HPDE6-E6E7 (cell line): ENCODE measurements at regions not wholly inside any gene's neighbourhood (a gene's known extent, or its start where the extent isn't known, plus 50 kb on each side); places are given as distances from the start of the nearest gene placed in this dataset.

Experiments
- DNase-seq: peaks from one replicate; pipeline ENCODE4 v3.0.0; 2011; ENCODE audit warnings: missing footprints; ENCODE audit errors: extremely low spot score

DNA sequence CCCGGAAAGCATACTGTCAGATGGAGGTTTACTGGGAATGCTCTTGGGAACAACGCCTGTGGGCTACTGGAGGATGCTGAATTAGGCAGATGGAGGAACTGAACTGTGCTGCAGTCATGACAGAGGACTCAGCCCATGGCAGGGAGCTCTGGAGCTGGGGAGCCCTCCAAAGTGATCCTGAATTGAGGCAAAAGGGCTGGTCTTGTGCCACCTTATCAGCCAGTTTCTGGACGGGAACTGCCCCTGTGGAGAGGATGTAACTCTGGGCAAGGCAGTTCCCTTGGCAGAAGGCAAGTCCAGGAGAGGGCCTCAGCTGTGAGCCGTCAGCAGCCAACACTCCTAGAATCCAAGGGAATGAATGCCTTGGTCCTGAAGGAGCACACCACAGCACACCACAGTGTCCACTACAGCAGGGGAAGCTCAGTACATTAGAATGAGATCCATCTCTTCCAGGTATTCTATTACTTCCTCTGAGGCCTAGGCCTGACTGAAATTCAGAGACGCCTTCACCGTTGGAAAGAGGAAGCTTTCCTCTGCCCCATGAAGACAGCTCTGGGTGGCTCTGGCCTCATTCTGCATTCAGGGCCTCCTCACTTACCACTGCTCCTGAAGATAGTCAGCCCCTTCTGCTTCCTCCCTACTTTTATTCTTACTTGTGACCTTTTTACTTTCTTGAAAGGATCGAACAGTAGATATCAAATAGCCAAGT is 139.6 kb upstream of the GPR26 start:
- DNase-seq: no peak

DNA sequence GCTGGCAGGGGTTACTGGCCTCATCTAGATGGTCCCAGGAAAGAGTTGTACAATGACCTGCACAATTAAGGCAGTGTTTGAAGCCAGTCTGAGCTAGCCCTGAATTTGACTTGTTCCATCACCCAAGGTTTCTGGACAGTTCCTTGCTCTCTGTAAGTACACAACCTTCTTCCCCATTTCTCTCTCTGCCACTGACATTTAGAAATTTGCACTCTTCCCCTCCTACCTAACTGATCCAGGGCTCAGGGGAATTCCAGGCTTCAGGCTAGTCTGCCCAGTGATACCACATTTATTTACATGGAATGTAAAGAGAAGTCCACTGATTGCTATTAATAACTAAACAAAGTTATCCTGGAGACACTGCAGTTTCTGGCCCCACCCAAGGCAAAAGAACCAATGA is 139.0 kb upstream of the GPR26 start:
- no peak for DNase-seq

DNA sequence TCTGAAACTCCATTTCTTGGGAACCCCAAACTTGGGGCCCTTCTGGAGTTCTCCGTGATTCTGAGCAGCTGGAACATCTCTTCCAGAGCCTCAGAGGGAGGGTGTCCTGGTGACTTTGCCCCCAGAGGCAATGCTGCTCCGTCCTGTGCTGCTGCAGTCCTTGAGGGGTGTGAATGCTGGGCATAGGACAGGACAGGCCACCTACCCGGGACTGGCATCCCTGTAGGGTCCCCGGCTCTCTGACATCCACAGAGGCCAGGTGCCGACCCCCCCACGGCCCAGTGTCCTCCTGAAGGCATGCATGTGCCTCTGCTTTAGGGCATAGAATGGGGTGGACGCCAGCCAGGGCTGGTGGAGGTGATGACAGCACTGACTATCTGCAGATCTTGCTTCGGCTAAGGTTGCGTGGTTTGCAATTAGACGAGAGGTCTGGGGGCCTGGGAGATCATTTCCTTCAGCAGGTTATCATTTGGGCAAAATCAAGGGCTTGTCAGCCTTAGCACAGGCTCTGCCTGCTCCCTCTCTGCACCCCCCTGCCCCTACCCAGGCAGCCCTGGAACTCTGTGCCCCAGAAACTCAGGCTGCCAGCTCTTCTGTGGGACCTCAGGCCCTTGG is 136.9 kb upstream of the GPR26 start:
- no peak for DNase-seq

DNA sequence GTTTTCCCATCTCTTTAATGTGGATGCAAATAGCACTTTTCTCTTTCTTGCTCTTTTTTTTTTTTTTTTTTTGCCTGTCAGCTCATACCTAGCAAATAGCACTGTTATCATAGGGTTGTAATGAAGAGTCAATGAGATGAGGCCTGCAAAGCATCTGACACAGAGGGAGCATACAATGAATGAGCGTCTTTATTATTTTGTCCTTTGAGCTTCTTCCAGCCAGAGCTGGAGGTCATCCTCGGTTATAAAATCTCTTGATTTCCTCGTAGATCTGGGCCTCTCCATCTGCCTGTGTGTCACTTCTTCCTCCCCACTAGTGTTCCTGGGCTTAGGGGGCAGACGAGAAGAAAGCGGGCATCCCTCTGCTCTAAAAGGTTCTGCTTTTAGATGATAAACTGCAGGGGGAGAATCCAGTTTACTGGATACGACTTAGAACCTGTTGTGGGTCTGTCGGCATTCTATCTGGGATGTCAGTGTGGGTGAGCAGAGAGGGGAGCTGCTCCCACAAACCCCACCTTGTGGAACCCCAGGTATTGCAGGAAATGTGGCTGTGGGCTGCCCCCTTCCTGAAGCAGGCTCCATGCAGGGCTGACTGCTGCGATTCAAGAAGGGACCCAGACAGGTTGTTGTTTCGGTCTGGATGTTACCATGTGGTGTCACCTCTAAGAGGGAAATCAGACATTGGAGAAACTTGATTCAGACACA is 135.8 kb upstream of the GPR26 start:
- DNase-seq: no peak

DNA sequence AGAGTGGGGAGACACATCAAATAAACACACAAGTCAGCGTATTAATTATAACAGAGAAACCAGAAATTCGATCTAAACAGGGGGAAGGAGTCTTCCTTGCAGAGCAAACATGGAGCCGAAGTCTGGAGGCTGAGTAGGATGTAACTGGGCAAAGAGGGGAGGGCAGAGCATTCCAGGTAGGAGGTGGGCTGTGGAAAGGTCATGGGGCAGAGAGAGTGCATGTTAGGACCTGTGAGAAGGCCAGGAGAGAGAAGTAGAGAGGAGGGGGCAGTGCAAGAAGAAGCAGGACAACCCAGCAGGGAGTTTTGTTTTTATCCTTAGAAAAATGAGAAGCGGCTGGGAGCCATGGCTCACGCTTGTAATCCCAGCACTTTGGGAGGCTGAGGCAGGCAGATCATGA is 130.8 kb upstream of the GPR26 start:
- DNase-seq: no peak

DNA sequence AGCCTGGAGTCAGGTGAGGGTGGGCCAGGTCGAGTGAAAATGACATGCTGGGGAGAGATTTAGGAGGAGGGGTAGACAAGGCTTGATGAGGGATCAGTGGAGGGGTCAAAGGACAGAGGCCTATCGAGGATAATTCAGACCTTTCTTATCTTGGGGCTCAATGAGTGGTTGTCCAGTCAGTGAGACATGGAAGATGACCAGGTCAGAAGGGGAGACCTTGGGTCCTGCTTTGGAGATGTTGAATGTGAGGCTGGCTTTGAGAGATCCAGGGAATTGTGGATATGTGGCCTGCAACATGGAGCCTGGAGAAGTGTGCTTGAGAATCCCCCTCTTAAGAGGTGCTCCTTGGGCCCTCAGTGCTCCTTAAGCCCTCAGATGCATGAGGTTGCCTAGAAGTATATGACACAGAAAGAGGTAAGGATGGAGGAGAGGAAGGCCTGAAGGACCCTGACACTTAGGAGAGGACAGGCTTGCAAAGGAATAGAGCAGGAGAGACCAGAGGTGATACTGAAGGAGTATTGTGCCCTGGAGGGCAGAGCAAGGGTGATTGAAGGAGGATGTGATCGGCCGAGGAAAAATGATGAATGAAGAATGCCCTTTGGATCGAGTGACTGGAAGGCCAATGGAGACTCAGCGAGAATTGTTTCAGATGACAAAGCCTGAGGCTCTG is 129.8 kb upstream of the GPR26 start:
- no peak for DNase-seq

DNA sequence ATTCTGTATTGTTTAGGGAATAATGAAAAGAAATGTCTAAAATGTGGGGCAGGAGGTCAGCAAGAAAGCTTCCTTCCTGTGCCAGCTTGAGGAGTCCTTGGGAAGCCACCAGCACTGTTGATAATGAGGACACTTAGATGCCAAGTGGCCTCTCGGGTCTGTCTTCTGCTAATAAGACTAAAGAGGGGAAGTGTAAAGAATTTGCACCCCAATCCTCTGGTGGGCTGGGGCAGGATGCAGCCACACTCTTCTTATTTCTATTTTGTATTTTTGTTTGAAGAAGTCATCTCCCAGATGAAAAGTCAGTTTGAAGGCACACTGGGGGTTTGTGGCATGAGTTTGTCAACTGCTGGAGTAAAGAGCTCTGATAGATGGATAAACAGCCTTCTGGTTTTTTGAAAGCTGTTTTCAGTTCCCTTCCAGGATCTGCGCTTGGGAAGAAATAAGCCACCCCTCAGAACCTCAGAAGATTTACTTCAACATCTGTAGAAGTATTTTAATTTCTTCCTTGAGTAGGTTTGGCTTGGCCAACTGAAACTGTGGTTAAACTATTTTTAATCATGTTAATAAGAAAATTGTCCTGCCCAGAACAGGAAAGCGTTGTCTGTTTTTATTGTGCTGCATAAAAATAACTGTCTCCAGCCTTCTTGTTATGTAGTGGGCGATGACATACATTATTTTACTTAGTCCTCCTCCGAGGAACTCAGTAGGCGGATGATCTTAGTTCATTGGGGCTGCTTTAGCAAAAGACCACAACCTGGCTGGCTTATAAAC is 128.8 kb upstream of the GPR26 start:
- no peak for DNase-seq

DNA sequence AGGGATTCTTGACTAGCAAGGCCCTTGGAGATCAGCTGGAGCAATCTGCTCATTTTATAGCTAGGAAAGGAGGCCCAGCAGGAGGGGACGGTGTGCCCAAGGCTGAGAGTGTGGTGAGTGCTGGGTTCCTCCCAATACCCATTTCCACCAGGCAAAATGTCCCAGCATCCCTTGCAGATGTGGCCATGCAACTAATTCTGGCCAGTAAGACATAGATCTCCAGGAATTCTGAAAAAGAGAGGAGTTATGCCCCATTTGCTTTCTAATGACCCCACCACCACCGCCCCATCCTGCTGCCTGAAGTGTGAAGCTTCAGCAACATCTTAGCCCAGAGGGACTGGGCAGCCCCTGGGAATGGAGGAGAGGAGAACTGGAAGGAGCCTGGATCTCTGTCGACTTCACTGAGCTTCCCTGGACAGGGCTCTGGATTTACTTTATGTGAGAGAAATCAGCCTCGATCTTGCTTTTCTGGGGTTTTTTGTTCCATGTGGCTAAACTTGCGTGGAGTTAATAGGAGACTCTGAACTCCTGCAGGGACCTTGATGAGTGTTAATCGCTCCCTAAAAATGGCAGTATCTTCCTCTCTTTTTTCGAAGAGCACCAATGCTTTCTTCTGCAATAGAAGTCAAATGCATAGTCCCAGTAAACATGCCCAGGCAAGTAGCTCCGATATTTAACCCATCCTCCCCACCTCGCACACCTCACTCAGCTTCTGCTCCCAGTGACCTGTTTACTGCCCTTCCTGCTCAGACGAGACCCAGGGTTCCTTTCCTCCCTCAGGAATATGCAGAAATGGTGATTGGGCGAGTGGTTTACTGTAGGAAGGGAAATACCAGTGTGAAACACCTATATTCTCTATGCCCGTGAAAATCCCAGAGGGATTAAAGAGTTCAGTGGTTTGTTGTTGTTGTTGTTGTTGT is 127.5 kb upstream of the GPR26 start:
- no peak for DNase-seq

DNA sequence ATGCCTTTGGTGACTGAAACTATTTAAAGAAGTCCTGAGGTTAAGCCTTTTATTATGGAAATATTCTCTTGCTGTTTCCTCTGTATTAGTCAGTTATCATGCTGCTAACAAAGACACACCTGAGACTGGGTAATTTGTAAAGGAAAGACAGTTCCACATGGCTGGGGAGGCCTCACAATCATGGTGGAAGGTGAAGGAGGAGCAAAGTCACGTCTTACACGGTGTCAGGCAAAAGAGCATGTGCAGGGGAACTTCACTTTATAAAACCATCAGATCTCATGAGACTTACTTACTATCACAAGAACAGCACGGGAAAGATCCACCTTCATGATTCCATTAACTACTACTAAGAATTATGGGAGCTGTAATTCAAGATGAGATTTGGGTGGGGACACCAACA is 121.2 kb upstream of the GPR26 start:
- no peak for DNase-seq

DNA sequence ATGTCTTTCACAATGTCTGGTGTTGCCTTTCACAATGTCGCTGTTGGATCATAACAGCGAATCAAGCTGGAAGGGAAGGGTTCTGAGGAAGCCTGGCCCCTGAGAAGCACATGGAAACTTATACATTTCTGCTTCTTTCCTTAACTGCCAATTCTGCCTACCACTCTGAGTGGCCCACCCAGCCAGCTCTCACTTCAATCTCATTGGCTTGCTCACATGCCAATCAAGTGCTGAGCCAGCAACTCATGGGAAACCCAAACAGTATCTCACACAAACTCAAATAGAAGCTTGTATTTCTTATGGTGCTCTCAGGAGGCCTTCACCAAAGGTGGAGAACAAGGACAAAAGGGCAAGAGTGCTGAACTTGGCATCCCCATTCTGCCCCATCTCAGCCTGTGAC is 117.4 kb upstream of the GPR26 start:
- no peak for DNase-seq

DNA sequence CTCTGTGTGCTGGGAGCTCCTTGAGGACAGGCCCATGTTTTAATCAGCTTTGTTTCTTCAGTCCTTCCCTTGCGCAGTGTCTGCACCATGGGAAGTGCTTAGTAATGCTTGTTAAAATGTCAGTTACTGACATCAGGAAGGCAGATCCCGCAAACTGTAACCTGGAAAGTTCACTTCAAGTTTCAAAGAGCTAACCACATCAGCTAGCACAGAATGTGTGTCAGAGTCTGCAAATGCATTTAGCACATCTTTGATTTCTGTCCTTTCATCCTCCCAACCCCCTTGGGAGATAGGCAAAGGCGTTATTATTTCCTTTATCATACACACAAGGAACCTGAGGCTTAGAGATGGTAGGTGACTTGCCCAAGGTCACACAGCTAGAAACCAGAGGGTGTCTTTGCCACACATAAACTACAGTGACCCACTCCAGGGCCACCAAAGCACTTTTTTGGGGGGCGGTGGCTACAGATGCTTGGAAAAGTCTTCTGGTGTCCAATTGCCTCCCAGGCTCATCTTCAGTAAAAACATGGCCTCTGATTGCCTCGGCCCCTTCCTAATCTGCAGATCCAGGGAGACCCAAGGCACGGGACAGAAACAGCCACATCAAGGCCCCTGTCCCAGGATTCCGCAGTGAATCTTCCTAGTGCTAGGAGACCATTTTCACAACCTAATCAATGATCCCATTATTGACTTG is 116.2 kb upstream of the GPR26 start:
- DNase-seq: no peak

DNA sequence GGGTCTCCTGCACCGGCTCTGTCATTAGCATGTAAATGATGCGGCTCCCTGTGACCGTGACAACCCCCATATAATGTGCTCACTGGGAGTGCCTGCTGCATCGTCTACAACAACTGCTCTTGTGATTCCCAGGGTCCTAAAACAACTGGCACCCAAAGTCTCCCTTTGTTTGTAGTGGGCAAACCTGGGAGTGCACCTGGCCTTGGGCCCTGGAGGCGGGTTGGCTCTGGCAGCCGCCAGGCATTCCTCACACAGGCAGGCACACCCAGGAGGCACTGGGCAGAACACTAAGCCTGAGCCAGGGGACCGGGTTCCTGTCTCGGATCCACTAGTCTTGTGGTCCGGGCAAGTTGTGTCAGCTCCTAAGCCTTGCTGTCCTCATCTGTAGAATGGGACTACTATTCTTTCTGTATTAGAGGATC is 115.5 kb upstream of the GPR26 start:
- no peak for DNase-seq

DNA sequence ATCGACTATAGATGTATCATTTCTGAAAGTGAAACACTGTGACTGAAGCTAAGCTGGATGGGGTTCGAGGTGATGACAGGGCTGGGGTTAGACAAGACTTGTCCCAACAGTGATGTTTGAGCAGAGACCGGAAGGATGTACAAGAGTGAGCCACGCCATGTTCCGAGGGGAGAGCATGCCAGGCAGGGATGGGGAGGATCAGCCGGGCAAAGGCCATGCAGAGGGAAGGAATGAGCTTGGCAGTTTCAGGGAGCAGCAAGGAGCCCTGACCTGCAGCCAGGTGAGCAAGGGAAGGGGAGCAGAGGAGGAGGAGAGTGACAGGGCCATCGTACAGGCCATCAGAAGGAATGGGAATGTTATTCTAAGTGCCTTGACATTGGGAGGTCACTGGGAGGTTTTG is 114.9 kb upstream of the GPR26 start:
- no peak for DNase-seq

DNA sequence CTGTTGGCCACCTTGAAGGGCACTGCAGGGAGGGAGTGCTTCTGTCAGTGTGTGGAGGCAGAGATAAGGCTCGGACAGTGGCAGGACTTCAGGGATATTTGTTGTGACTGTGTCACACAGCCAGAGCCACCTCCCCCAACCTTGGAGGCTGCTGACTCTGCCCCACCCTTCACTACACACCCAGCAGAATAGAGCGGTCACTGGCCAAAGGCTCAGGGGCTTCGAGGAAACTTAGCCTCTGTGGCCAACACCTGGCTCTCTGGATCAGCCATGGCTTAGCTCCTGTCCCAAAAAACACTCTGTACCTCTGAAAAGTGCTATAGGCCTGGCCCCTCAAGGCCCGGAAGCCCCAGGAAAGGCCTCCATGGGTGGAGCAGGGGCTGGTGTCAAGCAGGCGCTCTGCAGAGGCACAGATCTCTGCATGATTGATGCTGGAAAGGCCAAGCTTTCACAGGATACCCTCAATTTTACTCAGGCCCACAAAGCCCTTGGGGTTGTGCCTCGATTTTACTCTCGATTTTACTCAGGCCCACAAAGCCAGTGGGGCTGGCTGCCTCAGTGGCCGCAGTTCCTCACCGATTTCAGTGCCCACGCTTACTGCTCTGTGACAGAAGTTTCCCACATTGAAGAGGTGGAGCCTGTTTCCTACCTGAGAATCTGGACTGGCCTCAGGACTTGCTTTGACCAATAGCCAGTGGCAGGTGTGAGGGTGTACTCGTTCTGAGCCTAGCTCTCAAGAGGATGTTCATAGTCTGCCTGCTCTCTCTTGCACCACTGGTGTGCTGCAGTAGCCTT is 113.2 kb upstream of the GPR26 start:
- no peak for DNase-seq

DNA sequence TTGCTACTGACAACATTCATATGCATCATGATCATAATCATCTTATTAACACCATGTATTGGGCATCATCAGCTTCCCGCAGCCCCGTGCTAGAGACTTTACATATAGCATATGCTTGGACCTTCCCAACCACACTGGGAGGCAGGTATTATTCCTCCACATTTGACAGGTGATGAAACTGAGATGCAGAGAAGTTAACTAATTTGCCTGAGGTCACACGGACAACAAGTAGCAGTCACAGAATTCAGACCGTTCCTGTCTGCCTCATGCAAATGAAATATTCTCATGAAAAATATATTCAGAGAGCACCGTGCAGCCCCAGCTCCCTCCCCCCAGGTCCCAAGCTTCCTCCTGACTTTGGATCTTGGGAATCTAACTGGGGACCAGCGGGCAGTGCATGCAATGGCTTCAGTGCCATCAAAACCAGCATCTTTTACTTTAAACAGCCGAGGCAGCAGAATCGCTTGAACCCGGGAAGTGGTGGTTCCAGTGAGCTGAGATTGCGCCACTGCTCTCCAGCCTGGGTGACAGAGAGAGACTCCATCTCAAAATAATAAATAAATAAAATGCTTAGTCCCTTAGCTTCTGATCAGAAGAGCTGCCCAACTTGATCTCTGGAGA is 112.2 kb upstream of the GPR26 start:
- no peak for DNase-seq

DNA sequence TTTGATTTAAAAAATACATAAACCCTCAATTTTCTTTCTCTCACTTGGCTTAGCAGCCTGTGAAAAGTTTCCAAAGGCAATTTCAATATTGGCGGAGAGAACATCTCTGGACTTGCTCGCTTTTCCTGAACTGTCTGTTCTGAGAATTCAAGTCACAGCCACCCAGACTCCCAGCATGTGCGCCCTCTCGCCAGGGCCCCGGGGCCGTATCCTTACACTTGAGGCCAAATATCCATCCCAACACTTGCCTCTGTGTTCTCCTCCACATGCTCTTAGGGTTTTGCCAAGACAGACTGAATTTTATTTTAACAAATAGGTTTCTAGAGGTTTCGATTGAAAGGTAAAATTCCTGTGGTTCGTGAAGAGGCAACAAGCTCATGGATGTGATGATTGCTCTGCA is 111.5 kb upstream of the GPR26 start:
- DNase-seq: no peak

DNA sequence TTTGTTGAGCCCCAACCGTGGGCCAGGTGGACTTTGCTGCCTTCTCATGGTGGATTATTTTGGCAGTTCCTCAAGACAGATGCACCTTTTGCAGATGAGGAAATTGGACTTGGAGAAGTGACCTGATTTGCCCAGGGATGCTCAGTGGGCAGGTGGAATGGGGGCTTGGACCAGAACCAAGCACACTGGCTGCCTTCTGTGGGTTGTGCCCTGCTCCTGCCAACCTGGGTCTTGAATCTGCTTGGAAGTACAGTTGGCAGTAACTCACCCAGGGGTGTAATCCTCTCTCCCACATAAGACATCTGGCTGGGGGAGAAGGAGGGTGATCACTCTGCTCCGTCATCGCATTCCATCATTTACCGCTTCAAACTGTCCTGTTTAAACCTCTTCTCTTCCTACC is 110.5 kb upstream of the GPR26 start:
- no peak for DNase-seq

DNA sequence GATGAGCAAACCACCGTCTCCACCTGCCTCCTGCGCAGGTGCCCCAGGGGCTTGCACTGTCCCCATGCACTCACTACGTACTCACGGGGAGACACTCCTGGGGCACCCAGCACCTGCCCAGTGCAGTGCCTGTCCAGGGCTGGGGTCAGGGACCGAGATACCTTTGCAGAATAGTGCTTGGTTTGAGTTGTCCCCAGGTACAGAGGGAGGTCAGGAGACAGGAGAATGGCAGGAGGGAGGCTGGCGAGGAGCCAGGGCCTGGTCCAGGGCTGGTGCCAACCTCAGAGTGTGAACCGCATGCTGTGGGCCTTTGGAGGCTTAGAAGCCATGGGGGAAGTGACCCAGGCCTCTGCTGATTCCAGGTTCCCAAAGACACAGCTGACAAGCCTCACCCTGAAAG is 110.1 kb upstream of the GPR26 start:
- no peak for DNase-seq

DNA sequence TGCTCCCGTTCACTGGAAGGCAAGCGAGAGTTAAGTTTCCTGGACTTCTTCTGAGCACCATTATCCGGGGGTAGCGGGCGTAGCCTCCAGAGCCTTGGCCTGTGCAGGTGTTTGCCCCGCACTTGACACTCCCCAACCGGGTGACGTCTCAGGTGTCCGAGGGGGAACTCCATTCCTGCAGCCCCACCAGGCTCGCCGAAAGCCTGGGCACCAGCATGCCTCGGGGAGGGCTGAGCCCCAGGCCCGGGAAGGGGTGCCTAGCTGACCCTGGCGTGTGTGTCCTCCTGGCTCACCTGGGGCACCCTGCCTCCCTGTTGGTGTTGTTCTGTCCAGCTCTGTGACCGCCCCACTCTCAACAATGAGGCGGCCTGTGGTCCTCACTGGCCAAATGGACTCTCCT is 109.4 kb upstream of the GPR26 start:
- DNase-seq: no peak
